ENCODE measurements at regions not wholly inside any gene's neighbourhood (a gene's known extent, or its start where the extent isn't known, plus 50 kb on each side); places are given as distances from the start of the nearest gene placed in this dataset.

DNA sequence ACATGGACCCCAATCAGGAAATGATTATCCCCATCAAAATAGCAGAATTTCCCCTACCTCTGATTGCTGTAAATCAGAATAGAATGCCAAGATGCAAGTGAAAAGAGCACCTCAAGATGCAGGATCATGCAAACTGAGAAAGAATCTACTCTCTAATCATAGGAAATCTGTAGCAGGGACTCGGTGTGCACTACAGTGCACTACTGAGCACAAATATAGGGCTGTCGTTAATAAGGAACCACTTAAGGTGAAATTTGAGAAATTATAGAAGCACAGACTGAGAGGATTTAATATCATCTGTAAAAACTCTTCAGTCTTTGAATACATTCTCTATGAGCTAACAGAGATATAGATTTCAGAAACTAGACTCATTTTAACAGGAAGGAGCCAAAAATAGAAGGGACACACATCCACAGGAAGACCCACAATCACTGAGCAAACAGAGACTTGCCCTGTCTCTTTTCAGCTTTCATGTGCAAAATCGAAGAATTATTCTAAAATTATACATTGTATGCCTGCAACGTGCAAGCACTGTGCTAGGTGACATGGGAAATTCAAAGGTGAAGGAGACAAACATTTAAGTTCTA, 278.3 kb downstream of the HIVEP2 start:
- no peak for DNase-seq
- in situ Hi-C loops (cut with HindIII; ENCODE audit: low pct_ligation_motif_present, low pct_unique_long_range_greater_than_20kb, low sequenced_read_pairs): no loop called here

- in situ Hi-C loops (cut with HindIII; ENCODE audit: low pct_ligation_motif_present, low pct_unique_long_range_greater_than_20kb, low sequenced_read_pairs): no loop called here
- no peak for DNase-seq
These were observed 275.3 kb downstream of the HIVEP2 start for GRCh38 chr6:142669471-142670351.

GRCh38 chr6:142671791-142672190, 273.2 kb downstream of the HIVEP2 start:
- in situ Hi-C loops (cut with HindIII; ENCODE audit: low pct_ligation_motif_present, low pct_unique_long_range_greater_than_20kb, low sequenced_read_pairs): no loop called here
- no peak for DNase-seq

- DNase-seq: no peak
- in situ Hi-C loops (cut with HindIII; ENCODE audit: low pct_ligation_motif_present, low pct_unique_long_range_greater_than_20kb, low sequenced_read_pairs): no loop called here
These were observed 269.5 kb downstream of the HIVEP2 start for GRCh38 chr6:142675517-142675916.

DNA sequence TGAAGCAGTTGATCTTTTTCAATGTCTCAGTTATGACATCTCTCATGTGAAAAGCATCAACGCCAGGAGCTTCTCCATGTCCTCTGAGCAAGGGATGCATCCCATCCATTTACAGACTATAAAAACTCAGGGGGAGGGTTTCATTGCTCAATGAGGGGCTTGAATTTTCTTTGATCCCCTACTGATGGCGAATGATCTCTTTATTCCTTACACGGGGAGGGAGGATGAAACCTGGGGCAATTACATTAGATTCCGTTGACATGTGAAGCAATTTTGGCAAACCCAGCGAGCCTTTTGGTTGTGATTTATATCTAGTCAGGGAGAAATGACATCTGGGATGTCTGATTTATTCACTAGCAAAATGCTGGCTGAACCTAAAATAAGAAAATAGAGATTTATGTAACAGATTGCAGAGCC, 268.9 kb downstream of the HIVEP2 start:
- in situ Hi-C loops (cut with HindIII; ENCODE audit: low pct_ligation_motif_present, low pct_unique_long_range_greater_than_20kb, low sequenced_read_pairs): no loop called here
- DNase-seq: no peak

DNA sequence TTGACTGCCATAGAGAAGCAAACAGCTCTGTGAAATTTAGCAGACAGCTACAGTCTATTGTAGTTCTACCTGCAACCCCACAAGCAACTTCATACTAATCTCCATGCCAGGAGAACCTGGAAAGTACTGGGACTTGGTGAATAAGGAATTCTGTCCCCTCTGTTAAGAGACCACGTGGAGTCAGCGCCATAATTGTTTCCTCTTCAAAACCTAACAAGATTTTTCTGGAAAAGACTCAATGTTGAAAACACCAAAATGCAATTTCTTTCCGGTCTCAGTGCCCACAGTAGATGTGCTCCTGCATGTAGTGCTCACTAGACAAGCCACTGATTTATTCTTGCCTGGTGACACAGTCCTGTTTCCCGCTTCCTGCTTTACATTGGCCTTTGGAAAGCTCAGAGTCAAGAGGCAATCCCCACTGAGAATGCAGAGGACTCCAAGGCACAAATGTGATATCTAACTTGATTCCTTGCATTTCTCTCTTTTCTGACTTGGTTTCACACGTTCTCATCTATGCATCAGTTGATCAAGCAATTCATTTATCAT, 268.3 kb downstream of the HIVEP2 start:
- DNase-seq: no peak
- in situ Hi-C loops (cut with HindIII; ENCODE audit: low pct_ligation_motif_present, low pct_unique_long_range_greater_than_20kb, low sequenced_read_pairs): no loop called here

DNA sequence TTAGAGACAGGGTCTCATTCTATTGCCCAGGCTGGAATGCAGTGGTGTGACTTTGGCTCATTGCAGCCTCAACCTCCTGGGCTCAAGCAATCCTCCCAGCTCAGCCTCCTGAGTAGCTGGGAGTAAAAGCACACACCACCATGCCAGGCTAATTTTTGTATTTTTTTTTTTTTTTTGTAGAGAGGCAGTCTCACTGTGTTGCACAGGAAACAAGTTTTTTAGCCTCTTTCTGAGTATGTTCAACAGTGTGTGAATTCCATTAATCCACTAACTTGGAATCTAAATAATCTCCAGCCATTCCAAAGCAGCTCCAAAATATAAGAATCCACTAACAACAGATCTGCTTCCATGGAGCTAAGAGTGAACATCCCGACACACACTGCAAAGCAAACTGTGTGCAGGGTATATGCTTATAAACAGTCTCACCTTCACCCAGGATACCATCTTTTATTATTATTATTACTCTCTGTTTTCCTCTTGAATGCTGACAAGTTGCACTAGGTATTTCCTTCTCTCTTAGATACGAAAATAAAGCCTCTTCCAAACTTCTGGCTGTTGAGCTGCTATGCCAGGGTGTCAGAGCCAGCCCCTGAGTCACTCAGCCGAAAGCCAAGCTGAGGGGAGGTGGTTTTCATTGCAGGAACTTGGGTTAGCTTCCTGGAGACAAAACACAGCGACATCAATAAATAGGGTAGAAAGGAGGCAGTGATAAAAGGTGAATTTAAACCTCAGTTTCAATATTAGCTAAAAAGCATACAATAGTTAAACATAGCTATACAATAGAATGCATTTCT, 264.9 kb downstream of the HIVEP2 start:
- in situ Hi-C loops (cut with HindIII; ENCODE audit: low pct_ligation_motif_present, low pct_unique_long_range_greater_than_20kb, low sequenced_read_pairs): no loop called here
- DNase-seq: no peak

DNA sequence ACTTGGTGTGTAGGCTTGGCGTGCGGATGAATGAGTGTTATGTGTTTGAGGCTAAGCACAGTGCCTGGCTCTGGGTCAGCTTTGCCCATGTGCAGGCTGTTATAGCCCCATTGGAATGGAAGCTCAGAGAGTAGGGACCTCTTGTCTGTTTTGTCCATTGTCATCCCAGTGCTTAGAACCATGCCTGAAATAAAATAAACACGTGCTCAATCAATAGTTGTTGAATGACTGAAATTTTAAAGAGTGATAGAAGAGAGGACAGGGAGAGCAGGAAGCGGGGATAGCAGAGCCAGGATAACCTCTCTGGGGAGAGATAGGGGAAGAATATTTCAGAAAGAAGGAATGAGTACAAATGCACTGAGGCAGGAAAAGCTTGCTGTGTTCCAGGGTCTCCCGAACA, 263.9 kb downstream of the HIVEP2 start:
- in situ Hi-C loops (cut with HindIII; ENCODE audit: low pct_ligation_motif_present, low pct_unique_long_range_greater_than_20kb, low sequenced_read_pairs): no loop called here
- no peak for DNase-seq

- in situ Hi-C loops (cut with HindIII; ENCODE audit: low pct_ligation_motif_present, low pct_unique_long_range_greater_than_20kb, low sequenced_read_pairs): no loop called here
- no peak for DNase-seq
These were observed 262.0 kb downstream of the HIVEP2 start for GRCh38 chr6:142682985-142683384.

DNA sequence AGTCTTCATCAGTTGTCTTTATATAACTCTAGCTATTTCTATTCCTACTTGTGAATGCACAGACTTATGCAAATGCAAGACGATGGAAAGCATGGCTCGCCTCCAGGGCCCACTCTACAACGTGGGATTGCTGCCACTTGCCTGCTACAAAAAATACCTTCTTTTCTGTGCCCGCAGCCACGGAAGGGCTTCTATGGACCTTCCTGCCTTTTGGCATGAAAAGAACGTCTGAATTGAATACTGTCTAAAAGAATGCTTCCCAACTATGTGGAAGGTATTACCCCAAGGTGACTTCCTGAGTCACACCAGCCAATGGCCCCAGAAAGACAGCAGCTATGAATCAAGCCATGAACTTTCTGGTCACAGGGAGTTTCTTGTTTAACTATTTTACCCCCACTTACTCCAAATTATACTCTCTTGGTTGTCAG, 261.2 kb downstream of the HIVEP2 start:
- in situ Hi-C loops (cut with HindIII; ENCODE audit: low pct_ligation_motif_present, low pct_unique_long_range_greater_than_20kb, low sequenced_read_pairs): no loop called here
- DNase-seq: no peak

- DNase-seq: no peak
- in situ Hi-C loops (cut with HindIII; ENCODE audit: low pct_ligation_motif_present, low pct_unique_long_range_greater_than_20kb, low sequenced_read_pairs): no loop called here
These were observed 260.6 kb downstream of the HIVEP2 start for GRCh38 chr6:142684371-142684770.

- in situ Hi-C loops (cut with HindIII; ENCODE audit: low pct_ligation_motif_present, low pct_unique_long_range_greater_than_20kb, low sequenced_read_pairs): no loop called here
- no peak for DNase-seq
These were observed 259.0 kb downstream of the HIVEP2 start for GRCh38 chr6:142685852-142686506.

DNA sequence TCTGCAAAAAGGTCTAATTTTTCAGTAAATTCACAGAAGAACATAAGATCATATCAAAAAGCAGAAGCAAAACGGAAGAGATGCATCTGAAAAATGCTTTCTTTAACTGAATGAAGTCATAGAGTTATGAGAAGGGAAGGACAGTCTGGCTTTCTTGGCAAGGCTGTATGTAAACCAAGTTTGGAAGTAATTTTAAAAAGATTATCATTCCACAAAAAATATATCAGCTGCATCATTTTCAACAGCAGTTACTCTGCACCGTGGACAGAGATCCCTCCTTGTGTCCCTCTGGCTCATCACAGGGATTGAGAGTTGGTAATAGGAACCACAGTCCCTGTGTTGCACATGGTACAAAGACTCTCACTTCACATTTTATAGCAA, 258.5 kb downstream of the HIVEP2 start:
- in situ Hi-C loops (cut with HindIII; ENCODE audit: low pct_ligation_motif_present, low pct_unique_long_range_greater_than_20kb, low sequenced_read_pairs): no loop called here
- no peak for DNase-seq

- DNase-seq: peak; percentile 56
- in situ Hi-C loops (cut with HindIII; ENCODE audit: low pct_ligation_motif_present, low pct_unique_long_range_greater_than_20kb, low sequenced_read_pairs): no loop called here
These were observed 252.0 kb downstream of the HIVEP2 start for GRCh38 chr6:142692942-142693341.

- in situ Hi-C loops (cut with HindIII; ENCODE audit: low pct_ligation_motif_present, low pct_unique_long_range_greater_than_20kb, low sequenced_read_pairs): no loop called here
- DNase-seq: no peak
These were observed 251.5 kb downstream of the HIVEP2 start for GRCh38 chr6:142693441-142693840.

- in situ Hi-C loops (cut with HindIII; ENCODE audit: low pct_ligation_motif_present, low pct_unique_long_range_greater_than_20kb, low sequenced_read_pairs): no loop called here
- no peak for DNase-seq
These were observed 250.9 kb downstream of the HIVEP2 start for GRCh38 chr6:142694054-142694453.

GRCh38 chr6:142695016-142695415, 250.0 kb downstream of the HIVEP2 start:
- no peak for DNase-seq
- in situ Hi-C loops (cut with HindIII; ENCODE audit: low pct_ligation_motif_present, low pct_unique_long_range_greater_than_20kb, low sequenced_read_pairs): no loop called here

DNA sequence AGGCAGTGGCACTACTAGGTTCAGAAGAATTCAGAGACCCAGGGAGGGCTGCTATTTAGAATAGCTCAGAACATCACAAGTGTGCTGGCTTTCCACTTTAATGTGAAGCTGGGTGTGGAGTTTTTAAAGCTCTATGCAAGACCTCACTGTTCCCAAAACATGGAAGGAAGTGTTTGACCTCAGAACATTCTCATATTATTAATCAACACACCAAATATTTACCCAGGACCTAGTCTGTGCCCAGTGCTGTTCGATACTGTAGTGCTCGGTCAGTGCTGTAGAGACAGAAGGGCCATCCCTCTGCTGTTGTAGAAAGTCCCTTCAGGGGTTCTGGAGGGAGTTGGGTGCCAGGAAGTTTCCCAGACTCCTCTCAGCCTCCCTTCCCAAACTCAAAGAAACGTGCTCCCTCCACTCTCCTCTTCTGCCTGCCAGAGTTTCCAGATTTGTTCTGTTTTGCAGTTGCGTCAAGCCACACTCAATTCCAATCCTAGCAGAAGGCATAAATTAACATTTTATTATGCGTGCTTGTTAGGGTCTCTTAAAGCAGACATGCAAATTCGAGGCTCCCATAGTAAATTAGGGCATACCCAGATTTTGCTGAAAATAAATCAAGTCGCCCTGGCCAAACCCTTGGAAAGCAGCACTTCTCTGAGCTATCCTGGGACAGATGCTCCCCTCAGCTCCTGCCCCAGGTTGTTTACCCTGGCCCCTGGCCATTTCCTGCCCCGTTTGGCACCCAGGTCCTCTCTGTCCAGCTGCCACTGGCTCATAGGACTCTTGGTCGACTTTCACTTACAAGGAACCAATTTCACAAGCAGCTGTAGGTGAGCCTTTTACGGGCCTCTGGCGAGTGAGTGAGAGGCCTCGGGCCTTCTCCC, 248.6 kb downstream of the HIVEP2 start:
- in situ Hi-C loops (cut with HindIII; ENCODE audit: low pct_ligation_motif_present, low pct_unique_long_range_greater_than_20kb, low sequenced_read_pairs): no loop called here

More for the DNA sequence above, 248.6 kb downstream of the HIVEP2 start:
- DNase-seq: no peak

Data from ACHN (cell line).